ENCODE measurements at regions not wholly inside any gene's neighbourhood (a gene's known extent, or its start where the extent isn't known, plus 50 kb on each side); places are given as distances from the start of the nearest gene placed in this dataset.

GRCh38 chr4:60648774-60649173, 551.4 kb upstream of the ADGRL3 start:
- Histone ChIP-seq H4K20me1 (ENCODE audit: insufficient read depth, low read length, poor library complexity, severe bottlenecking) (no peaks in the 10 kb centered on the region), H3K79me2 (ENCODE audit: insufficient read depth, low read length) (no peaks in the 10 kb centered on the region), H3K9ac (ENCODE audit: low read depth, low read length, poor library complexity, severe bottlenecking) (no peak overlapping the region), H3K36me3 (ENCODE audit: insufficient read depth, low read length) (no peaks in the 10 kb centered on the region), H2AFZ (ENCODE audit: low read length) (no peak overlapping the region), H3K9me2 (replicated peaks; ENCODE audit: low read depth, low read length) (no peaks in the 10 kb centered on the region), H3K4me3 (ENCODE audit: low read length, poor library complexity, severe bottlenecking) (no peak overlapping the region), H3K4me2 (ENCODE audit: low read depth, low read length, poor library complexity, severe bottlenecking) (no peak overlapping the region), H3F3A (ENCODE audit: low read depth) (no peaks in the 10 kb centered on the region), H3K27me3 (ENCODE audit: insufficient read depth, low read length, poor library complexity, severe bottlenecking) (no peaks in the 10 kb centered on the region), H3K4me1 (ENCODE audit: insufficient read depth, low read length, poor library complexity, severe bottlenecking) (no peaks in the 10 kb centered on the region), H3K9me3 (ENCODE audit: insufficient read depth, low read depth, low read length) (no peaks in the 10 kb centered on the region)
- TF ChIP-seq EZH2phosphoT487 (IDR thresholded peaks at IDR 0.05; ENCODE audit: borderline replicate concordance) (no peak), CTCF (conservative IDR thresholded peaks at IDR 0.05; ENCODE audit: low read length) (no peak)

GRCh38 chr4:60652933-60653332, 547.2 kb upstream of the ADGRL3 start:
- no peaks in the 10 kb centered on the region for H3K9me2 ChIP-seq (replicated peaks; ENCODE audit: low read depth, low read length)
- H4K20me1 ChIP-seq (ENCODE audit: insufficient read depth, low read length, poor library complexity, severe bottlenecking), result no peaks in the 10 kb centered on the region
- no peaks in the 10 kb centered on the region for H3K79me2 ChIP-seq (ENCODE audit: insufficient read depth, low read length)
- no peak overlapping the region for H3K4me2 ChIP-seq (ENCODE audit: low read depth, low read length, poor library complexity, severe bottlenecking)
- H3K36me3 ChIP-seq (ENCODE audit: insufficient read depth, low read length), result no peaks in the 10 kb centered on the region
- TF ChIP-seq CTCF (conservative IDR thresholded peaks at IDR 0.05; ENCODE audit: low read length) (no peak), EZH2phosphoT487 (IDR thresholded peaks at IDR 0.05; ENCODE audit: borderline replicate concordance) (no peak)
- no peaks in the 10 kb centered on the region for H3F3A ChIP-seq (ENCODE audit: low read depth)
- no peaks in the 10 kb centered on the region for H3K9me3 ChIP-seq (ENCODE audit: insufficient read depth, low read depth, low read length)
- no peak overlapping the region for H3K9ac ChIP-seq (ENCODE audit: low read depth, low read length, poor library complexity, severe bottlenecking)
- no peak overlapping the region for H3K4me3 ChIP-seq (ENCODE audit: low read length, poor library complexity, severe bottlenecking)
- H3K27me3 ChIP-seq (ENCODE audit: insufficient read depth, low read length, poor library complexity, severe bottlenecking), result no peaks in the 10 kb centered on the region
- no peak overlapping the region for H2AFZ ChIP-seq (ENCODE audit: low read length)
- no peaks in the 10 kb centered on the region for H3K4me1 ChIP-seq (ENCODE audit: insufficient read depth, low read length, poor library complexity, severe bottlenecking)

GRCh38 chr4:60655356-60655755, 544.8 kb upstream of the ADGRL3 start:
- H2AFZ ChIP-seq (ENCODE audit: low read length), result no peak overlapping the region
- no peaks in the 10 kb centered on the region for H3F3A ChIP-seq (ENCODE audit: low read depth)
- no peaks in the 10 kb centered on the region for H3K36me3 ChIP-seq (ENCODE audit: insufficient read depth, low read length)
- H3K27me3 ChIP-seq (ENCODE audit: insufficient read depth, low read length, poor library complexity, severe bottlenecking), result no peaks in the 10 kb centered on the region
- H4K20me1 ChIP-seq (ENCODE audit: insufficient read depth, low read length, poor library complexity, severe bottlenecking), result no peaks in the 10 kb centered on the region
- H3K4me1 ChIP-seq (ENCODE audit: insufficient read depth, low read length, poor library complexity, severe bottlenecking), result no peaks in the 10 kb centered on the region
- TF ChIP-seq CTCF (conservative IDR thresholded peaks at IDR 0.05; ENCODE audit: low read length) (no peak), EZH2phosphoT487 (IDR thresholded peaks at IDR 0.05; ENCODE audit: borderline replicate concordance) (no peak)
- no peaks in the 10 kb centered on the region for H3K9me3 ChIP-seq (ENCODE audit: insufficient read depth, low read depth, low read length)
- H3K79me2 ChIP-seq (ENCODE audit: insufficient read depth, low read length), result no peaks in the 10 kb centered on the region
- no peak overlapping the region for H3K4me3 ChIP-seq (ENCODE audit: low read length, poor library complexity, severe bottlenecking)
- H3K9me2 ChIP-seq (replicated peaks; ENCODE audit: low read depth, low read length), result no peaks in the 10 kb centered on the region
- no peak overlapping the region for H3K9ac ChIP-seq (ENCODE audit: low read depth, low read length, poor library complexity, severe bottlenecking)
- H3K4me2 ChIP-seq (ENCODE audit: low read depth, low read length, poor library complexity, severe bottlenecking), result no peak overlapping the region
